Liver (tissue), 8 donors: ENCODE measurements at regions not wholly inside any gene's neighbourhood (a gene's known extent, or its start where the extent isn't known, plus 50 kb on each side); places are given as distances from the start of the nearest gene placed in this dataset.

Experiments used
- DNase-seq: peaks from one replicate; pipeline ENCODE4 v3.0.0-alpha.2; 2017; ENCODE audit warnings: low spot score
- H3K27ac ChIP-seq, 2 donors: one replicate each; pipeline ENCODE4 v1.7.0; 2013; ENCODE audit warnings: inconsistent platforms in 2 of 2, low read length in 2 of 2, control low read depth in 1 of 2, low read depth in 1 of 2, mild to moderate bottlenecking in 1 of 2
- H3K27me3 ChIP-seq, 4 donors: one replicate each; pipeline versions ENCODE4 v1.6.1 to v1.7.0; 2013; ENCODE audit warnings: low read length in 3 of 4, inconsistent platforms in 1 of 4, mild to moderate bottlenecking in 1 of 4, moderate library complexity in 1 of 4; ENCODE audit not compliant: control insufficient read depth in 4 of 4, insufficient read depth in 4 of 4
- H3K36me3 ChIP-seq, 4 donors: one replicate each; pipeline versions ENCODE4 v1.6.1 to v1.7.0; 2013; ENCODE audit warnings: low read length in 3 of 4, mild to moderate bottlenecking in 3 of 4, low read depth in 1 of 4, moderate library complexity in 1 of 4; ENCODE audit not compliant: control insufficient read depth in 4 of 4, insufficient read depth in 3 of 4
- H3K4me1 ChIP-seq, 4 donors: one replicate each; pipeline versions ENCODE4 v1.6.1 to v1.7.0; 2013; ENCODE audit warnings: low read length in 3 of 4, mild to moderate bottlenecking in 3 of 4, moderate library complexity in 1 of 4; ENCODE audit not compliant: control insufficient read depth in 4 of 4, insufficient read depth in 4 of 4
- H3K4me3 ChIP-seq, 3 donors: one replicate each; pipeline versions ENCODE4 v1.6.1 to v1.7.0; 2013; ENCODE audit warnings: low read length in 3 of 3, control low read depth in 1 of 3, low read depth in 1 of 3, mild to moderate bottlenecking in 1 of 3
- H3K9ac ChIP-seq, 2 donors: one replicate each; pipeline ENCODE4 v1.7.0; 2013; ENCODE audit warnings: low read length in 2 of 2, mild to moderate bottlenecking in 2 of 2, moderate library complexity in 2 of 2, control low read depth in 1 of 2, low read depth in 1 of 2
- H3K9me3 ChIP-seq, 4 donors: one replicate each; pipeline versions ENCODE4 v1.6.1 to v1.7.0; 2013; ENCODE audit warnings: low read length in 3 of 4; ENCODE audit not compliant: control insufficient read depth in 4 of 4
- ATF3 ChIP-seq: IDR thresholded peaks from 2 replicates; pipeline ENCODE4 v1.6.1; 2016; ENCODE audit warnings: antibody characterized with exemption
- EGR1 ChIP-seq, 2 donors: IDR thresholded peaks; 2 replicates each; pipeline ENCODE4 v1.6.1; 2016 to 2018; ENCODE audit warnings: antibody characterized with exemption in 2 of 2, low read depth in 2 of 2
- FOXA1 ChIP-seq: IDR thresholded peaks from 2 replicates; pipeline ENCODE4 v1.6.1; 2016; ENCODE audit warnings: antibody characterized with exemption
- FOXA2 ChIP-seq: IDR thresholded peaks from 2 replicates; pipeline ENCODE4 v1.6.1; 2016; ENCODE audit warnings: antibody characterized with exemption
- GABPA ChIP-seq, 2 donors: IDR thresholded peaks in 1 of 2; conservative IDR thresholded peaks in 1 of 2; 2 replicates each; pipeline ENCODE4 v1.6.1; 2016; ENCODE audit warnings: antibody characterized with exemption in 2 of 2, mild to moderate bottlenecking in 1 of 2, moderate library complexity in 1 of 2
- HNF4A ChIP-seq, 2 donors: conservative IDR thresholded peaks; 2 replicates each; pipeline ENCODE4 v1.6.1; 2016; ENCODE audit warnings: antibody characterized with exemption in 2 of 2, mild to moderate bottlenecking in 2 of 2
- HNF4G ChIP-seq: IDR thresholded peaks from 2 replicates; pipeline ENCODE4 v1.6.1; 2016; ENCODE audit warnings: antibody characterized with exemption
- JUND ChIP-seq, 2 donors: IDR thresholded peaks; 2 replicates each; pipeline ENCODE4 v1.6.1; 2016; ENCODE audit warnings: antibody characterized with exemption in 2 of 2
- MAX ChIP-seq: IDR thresholded peaks from 2 replicates; pipeline ENCODE4 v1.6.1; 2016; ENCODE audit warnings: antibody characterized with exemption
- NR2F2 ChIP-seq: IDR thresholded peaks from 2 replicates; pipeline ENCODE4 v1.6.1; 2016; ENCODE audit warnings: antibody characterized with exemption
- RAD21 ChIP-seq, 2 donors: IDR thresholded peaks; 2 replicates each; pipeline ENCODE4 v1.6.1; 2016; ENCODE audit warnings: antibody characterized with exemption in 2 of 2, mild to moderate bottlenecking in 2 of 2
- REST ChIP-seq: IDR thresholded peaks from 2 replicates; pipeline ENCODE4 v1.6.1; 2016; ENCODE audit warnings: antibody characterized with exemption, mild to moderate bottlenecking
- RXRA ChIP-seq, 2 donors: IDR thresholded peaks; 2 replicates each; pipeline ENCODE4 v1.6.1; 2017 to 2018; ENCODE audit warnings: antibody characterized with exemption in 2 of 2, mild to moderate bottlenecking in 1 of 2
- SP1 ChIP-seq: IDR thresholded peaks from 2 replicates; pipeline ENCODE4 v1.6.1; 2018; ENCODE audit warnings: antibody characterized with exemption, mild to moderate bottlenecking
- TAF1 ChIP-seq: conservative IDR thresholded peaks from 2 replicates; pipeline ENCODE4 v1.6.1; 2016; ENCODE audit warnings: antibody characterized with exemption, mild to moderate bottlenecking
- YY1 ChIP-seq: IDR thresholded peaks from 2 replicates; pipeline ENCODE4 v1.6.1; 2016; ENCODE audit warnings: antibody characterized with exemption, mild to moderate bottlenecking
- WGBS: extraction: QIAGEN DNeasy Blood & Tissue Kit; methylation state at CpG from one replicate; pipeline ENCODE4 v1.1.7; 2013; 5-methylcytosine and 5-hydroxymethylcytosine counted together
- TF ChIP-seq, protein P1 (sequence below): IDR thresholded peaks from 2 replicates; pipeline ENCODE4 v1.6.1; 2016; ENCODE audit warnings: antibody characterized with exemption
- TF ChIP-seq, protein P2 (sequence below): fragments of 150-350 bp; IDR thresholded peaks from 2 replicates; pipeline ENCODE4 v1.5.1; 2017; ENCODE audit warnings: improper control_type of control experiment, low read depth, low read length; ENCODE audit not compliant: missing input control
- donor health status: healthy.
- donor health status: healthy.
- donor health status: healthy.
- donor health status: healthy.
- donor health status: healthy.

DNA sequence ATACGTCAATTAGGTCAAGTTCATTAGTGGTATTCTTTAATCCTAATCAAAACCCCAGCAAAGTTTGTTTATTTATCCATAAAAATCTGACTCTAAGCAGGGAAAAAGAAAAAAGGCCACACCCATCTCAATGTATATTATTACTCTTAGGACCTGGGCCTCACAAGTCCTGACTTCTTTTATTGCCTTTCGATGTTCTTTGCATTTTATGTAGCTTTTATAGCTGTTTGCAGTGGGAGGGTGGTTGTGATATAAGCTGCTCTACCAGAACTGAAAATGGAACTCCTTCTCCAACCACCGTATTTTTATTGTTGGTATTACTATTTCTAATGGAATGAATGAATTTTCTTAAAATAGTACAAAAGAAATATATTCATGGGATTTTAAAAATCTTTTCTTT lies 163.3 kb upstream of the FAM47C start:
- Histone ChIP-seq H3K9me3 (no peaks in the 10 kb centered on the region), H3K9ac (no peak overlapping the region), H3K4me3 (no peak overlapping the region), H3K27ac (no peak overlapping the region), H3K4me1 (no peaks in the 10 kb centered on the region), H3K36me3 (no peaks in the 10 kb centered on the region), H3K27me3 (peaks cover 0 to 4% (median 0%) of the 10 kb centered on the region in 4 donors)
- TF ChIP-seq RXRA (IDR thresholded peaks at IDR 0.05) (no peak), FOXA2 (no peak), HNF4A (conservative IDR thresholded peaks at IDR 0.05) (no peak), RAD21 (IDR thresholded peaks at IDR 0.05) (no peak), FOXA1 (no peak), ATF3 (no peak), SP1 (no peak), EGR1 (IDR thresholded peaks at IDR 0.05; ENCODE audit: low read depth in 2 of 2) (no peak), YY1 (no peak), HNF4G (no peak), REST (no peak), MAX (no peak), NR2F2 (no peak), GABPA (IDR thresholded peaks at IDR 0.05 in 1 of 2, conservative IDR thresholded peaks at IDR 0.05 in 1 of 2) (no peak), TAF1 (no peak), JUND (IDR thresholded peaks at IDR 0.05) (no peak)
- TF ChIP-seq, protein P1, sequence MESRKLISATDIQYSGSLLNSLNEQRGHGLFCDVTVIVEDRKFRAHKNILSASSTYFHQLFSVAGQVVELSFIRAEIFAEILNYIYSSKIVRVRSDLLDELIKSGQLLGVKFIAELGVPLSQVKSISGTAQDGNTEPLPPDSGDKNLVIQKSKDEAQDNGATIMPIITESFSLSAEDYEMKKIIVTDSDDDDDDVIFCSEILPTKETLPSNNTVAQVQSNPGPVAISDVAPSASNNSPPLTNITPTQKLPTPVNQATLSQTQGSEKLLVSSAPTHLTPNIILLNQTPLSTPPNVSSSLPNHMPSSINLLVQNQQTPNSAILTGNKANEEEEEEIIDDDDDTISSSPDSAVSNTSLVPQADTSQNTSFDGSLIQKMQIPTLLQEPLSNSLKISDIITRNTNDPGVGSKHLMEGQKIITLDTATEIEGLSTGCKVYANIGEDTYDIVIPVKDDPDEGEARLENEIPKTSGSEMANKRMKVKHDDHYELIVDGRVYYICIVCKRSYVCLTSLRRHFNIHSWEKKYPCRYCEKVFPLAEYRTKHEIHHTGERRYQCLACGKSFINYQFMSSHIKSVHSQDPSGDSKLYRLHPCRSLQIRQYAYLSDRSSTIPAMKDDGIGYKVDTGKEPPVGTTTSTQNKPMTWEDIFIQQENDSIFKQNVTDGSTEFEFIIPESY = no peak
- TF ChIP-seq, protein P2, sequence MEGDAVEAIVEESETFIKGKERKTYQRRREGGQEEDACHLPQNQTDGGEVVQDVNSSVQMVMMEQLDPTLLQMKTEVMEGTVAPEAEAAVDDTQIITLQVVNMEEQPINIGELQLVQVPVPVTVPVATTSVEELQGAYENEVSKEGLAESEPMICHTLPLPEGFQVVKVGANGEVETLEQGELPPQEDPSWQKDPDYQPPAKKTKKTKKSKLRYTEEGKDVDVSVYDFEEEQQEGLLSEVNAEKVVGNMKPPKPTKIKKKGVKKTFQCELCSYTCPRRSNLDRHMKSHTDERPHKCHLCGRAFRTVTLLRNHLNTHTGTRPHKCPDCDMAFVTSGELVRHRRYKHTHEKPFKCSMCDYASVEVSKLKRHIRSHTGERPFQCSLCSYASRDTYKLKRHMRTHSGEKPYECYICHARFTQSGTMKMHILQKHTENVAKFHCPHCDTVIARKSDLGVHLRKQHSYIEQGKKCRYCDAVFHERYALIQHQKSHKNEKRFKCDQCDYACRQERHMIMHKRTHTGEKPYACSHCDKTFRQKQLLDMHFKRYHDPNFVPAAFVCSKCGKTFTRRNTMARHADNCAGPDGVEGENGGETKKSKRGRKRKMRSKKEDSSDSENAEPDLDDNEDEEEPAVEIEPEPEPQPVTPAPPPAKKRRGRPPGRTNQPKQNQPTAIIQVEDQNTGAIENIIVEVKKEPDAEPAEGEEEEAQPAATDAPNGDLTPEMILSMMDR = no peak
- 92% methylated on average over 3 of the region's 3 CpGs for WGBS
- DNase-seq = no peak

GRCh38 chrX:36847496-36847895 lies 160.7 kb upstream of the FAM47C start:
- Histone ChIP-seq H3K36me3 (no peaks in the 10 kb centered on the region), H3K4me1 (no peaks in the 10 kb centered on the region), H3K9me3 (no peaks in the 10 kb centered on the region), H3K4me3 (no peak overlapping the region), H3K27ac (no peak overlapping the region), H3K9ac (no peak overlapping the region), H3K27me3 (peaks cover 0 to 4% (median 0%) of the 10 kb centered on the region in 4 donors)
- DNase-seq = no peak
- 32% methylated on average over 4 of the region's 4 CpGs for WGBS
- TF ChIP-seq HNF4A (conservative IDR thresholded peaks at IDR 0.05) = no peak
- TF ChIP-seq RAD21 (IDR thresholded peaks at IDR 0.05) = no peak
- TF ChIP-seq YY1 = no peak
- no peak for TF ChIP-seq EGR1 (IDR thresholded peaks at IDR 0.05; ENCODE audit: low read depth in 2 of 2)
- TF ChIP-seq GABPA (IDR thresholded peaks at IDR 0.05 in 1 of 2, conservative IDR thresholded peaks at IDR 0.05 in 1 of 2) = no peak
- TF ChIP-seq FOXA1 = no peak
- TF ChIP-seq HNF4G = no peak
- TF ChIP-seq RXRA (IDR thresholded peaks at IDR 0.05) = no peak
- TF ChIP-seq TAF1 = no peak
- no peak for TF ChIP-seq FOXA2
- no peak for TF ChIP-seq SP1
- no peak for TF ChIP-seq REST
- TF ChIP-seq JUND (IDR thresholded peaks at IDR 0.05) = no peak
- TF ChIP-seq, protein P2 = no peak
